ENCODE measurements at regions not wholly inside any gene's neighbourhood (a gene's known extent, or its start where the extent isn't known, plus 50 kb on each side); places are given as distances from the start of the nearest gene placed in this dataset.

DNA sequence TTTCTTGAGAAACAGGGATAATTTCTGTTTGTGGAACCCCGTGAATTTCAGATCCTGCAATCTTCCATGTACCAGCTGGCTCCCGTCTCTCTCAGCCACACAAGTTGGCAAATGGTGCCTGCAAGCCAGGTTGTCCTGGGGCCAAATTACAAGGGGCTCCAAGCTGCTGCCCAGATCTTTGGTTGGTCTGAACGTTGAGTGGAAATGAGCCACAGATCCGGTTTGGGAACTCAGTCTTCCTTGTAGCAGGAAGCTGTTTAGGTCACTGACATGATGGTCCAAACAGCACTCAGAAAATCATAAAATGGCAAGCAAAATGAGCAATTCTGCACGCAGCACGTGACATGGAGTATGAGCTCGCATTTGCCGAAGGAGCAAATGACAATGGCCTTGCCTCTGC is 1496.4 kb downstream of the TBC1D22A start:
- H3K36me3 Mint-ChIP-seq (ENCODE audit: low read depth) = no peaks in the 10 kb centered on the region
- no peak for TF ChIP-seq CREB1 (CRISPR knock-in tag; IDR thresholded peaks at IDR 0.05; ENCODE audit: low read depth)
- TF ChIP-seq, protein P1, sequence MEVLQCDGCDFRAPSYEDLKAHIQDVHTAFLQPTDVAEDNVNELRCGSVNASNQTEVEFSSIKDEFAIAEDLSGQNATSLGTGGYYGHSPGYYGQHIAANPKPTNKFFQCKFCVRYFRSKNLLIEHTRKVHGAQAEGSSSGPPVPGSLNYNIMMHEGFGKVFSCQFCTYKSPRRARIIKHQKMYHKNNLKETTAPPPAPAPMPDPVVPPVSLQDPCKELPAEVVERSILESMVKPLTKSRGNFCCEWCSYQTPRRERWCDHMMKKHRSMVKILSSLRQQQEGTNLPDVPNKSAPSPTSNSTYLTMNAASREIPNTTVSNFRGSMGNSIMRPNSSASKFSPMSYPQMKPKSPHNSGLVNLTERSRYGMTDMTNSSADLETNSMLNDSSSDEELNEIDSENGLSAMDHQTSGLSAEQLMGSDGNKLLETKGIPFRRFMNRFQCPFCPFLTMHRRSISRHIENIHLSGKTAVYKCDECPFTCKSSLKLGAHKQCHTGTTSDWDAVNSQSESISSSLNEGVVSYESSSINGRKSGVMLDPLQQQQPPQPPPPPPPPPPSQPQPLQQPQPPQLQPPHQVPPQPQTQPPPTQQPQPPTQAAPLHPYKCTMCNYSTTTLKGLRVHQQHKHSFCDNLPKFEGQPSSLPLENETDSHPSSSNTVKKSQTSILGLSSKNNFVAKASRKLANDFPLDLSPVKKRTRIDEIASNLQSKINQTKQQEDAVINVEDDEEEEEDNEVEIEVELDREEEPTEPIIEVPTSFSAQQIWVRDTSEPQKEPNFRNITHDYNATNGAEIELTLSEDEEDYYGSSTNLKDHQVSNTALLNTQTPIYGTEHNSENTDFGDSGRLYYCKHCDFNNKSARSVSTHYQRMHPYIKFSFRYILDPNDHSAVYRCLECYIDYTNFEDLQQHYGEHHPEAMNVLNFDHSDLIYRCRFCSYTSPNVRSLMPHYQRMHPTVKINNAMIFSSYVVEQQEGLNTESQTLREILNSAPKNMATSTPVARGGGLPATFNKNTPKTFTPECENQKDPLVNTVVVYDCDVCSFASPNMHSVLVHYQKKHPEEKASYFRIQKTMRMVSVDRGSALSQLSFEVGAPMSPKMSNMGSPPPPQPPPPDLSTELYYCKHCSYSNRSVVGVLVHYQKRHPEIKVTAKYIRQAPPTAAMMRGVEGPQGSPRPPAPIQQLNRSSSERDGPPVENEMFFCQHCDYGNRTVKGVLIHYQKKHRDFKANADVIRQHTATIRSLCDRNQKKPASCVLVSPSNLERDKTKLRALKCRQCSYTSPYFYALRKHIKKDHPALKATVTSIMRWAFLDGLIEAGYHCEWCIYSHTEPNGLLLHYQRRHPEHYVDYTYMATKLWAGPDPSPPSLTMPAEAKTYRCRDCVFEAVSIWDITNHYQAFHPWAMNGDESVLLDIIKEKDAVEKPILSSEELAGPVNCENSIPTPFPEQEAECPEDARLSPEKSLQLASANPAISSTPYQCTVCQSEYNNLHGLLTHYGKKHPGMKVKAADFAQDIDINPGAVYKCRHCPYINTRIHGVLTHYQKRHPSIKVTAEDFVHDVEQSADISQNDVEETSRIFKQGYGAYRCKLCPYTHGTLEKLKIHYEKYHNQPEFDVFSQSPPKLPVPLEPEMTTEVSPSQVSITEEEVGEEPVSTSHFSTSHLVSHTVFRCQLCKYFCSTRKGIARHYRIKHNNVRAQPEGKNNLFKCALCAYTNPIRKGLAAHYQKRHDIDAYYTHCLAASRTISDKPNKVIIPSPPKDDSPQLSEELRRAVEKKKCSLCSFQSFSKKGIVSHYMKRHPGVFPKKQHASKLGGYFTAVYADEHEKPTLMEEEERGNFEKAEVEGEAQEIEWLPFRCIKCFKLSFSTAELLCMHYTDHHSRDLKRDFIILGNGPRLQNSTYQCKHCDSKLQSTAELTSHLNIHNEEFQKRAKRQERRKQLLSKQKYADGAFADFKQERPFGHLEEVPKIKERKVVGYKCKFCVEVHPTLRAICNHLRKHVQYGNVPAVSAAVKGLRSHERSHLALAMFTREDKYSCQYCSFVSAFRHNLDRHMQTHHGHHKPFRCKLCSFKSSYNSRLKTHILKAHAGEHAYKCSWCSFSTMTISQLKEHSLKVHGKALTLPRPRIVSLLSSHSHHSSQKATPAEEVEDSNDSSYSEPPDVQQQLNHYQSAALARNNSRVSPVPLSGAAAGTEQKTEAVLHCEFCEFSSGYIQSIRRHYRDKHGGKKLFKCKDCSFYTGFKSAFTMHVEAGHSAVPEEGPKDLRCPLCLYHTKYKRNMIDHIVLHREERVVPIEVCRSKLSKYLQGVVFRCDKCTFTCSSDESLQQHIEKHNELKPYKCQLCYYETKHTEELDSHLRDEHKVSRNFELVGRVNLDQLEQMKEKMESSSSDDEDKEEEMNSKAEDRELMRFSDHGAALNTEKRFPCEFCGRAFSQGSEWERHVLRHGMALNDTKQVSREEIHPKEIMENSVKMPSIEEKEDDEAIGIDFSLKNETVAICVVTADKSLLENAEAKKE (CRISPR knock-in tag; IDR thresholded peaks at IDR 0.05) = no peak
- no peak for TF ChIP-seq NANOG (IDR thresholded peaks at IDR 0.05; ENCODE audit: borderline replicate concordance)
- TF ChIP-seq, protein P2, sequence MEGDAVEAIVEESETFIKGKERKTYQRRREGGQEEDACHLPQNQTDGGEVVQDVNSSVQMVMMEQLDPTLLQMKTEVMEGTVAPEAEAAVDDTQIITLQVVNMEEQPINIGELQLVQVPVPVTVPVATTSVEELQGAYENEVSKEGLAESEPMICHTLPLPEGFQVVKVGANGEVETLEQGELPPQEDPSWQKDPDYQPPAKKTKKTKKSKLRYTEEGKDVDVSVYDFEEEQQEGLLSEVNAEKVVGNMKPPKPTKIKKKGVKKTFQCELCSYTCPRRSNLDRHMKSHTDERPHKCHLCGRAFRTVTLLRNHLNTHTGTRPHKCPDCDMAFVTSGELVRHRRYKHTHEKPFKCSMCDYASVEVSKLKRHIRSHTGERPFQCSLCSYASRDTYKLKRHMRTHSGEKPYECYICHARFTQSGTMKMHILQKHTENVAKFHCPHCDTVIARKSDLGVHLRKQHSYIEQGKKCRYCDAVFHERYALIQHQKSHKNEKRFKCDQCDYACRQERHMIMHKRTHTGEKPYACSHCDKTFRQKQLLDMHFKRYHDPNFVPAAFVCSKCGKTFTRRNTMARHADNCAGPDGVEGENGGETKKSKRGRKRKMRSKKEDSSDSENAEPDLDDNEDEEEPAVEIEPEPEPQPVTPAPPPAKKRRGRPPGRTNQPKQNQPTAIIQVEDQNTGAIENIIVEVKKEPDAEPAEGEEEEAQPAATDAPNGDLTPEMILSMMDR (conservative IDR thresholded peaks at IDR 0.05; ENCODE audit: low read depth in 2 of 2) = no peak
- TF ChIP-seq, protein P3, sequence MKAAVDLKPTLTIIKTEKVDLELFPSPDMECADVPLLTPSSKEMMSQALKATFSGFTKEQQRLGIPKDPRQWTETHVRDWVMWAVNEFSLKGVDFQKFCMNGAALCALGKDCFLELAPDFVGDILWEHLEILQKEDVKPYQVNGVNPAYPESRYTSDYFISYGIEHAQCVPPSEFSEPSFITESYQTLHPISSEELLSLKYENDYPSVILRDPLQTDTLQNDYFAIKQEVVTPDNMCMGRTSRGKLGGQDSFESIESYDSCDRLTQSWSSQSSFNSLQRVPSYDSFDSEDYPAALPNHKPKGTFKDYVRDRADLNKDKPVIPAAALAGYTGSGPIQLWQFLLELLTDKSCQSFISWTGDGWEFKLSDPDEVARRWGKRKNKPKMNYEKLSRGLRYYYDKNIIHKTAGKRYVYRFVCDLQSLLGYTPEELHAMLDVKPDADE (IDR thresholded peaks at IDR 0.05) = no peak
- no peak for TF ChIP-seq STAT1 (IDR thresholded peaks at IDR 0.05; ENCODE audit: unreplicated experiment)
- TF ChIP-seq POLR2AphosphoS5 (IDR thresholded peaks at IDR 0.05; ENCODE audit: low read depth) = no peak
- TF ChIP-seq EZH2 (IDR thresholded peaks at IDR 0.05; ENCODE audit: low read depth, unreplicated experiment) = no peak
- TF ChIP-seq, protein P4, sequence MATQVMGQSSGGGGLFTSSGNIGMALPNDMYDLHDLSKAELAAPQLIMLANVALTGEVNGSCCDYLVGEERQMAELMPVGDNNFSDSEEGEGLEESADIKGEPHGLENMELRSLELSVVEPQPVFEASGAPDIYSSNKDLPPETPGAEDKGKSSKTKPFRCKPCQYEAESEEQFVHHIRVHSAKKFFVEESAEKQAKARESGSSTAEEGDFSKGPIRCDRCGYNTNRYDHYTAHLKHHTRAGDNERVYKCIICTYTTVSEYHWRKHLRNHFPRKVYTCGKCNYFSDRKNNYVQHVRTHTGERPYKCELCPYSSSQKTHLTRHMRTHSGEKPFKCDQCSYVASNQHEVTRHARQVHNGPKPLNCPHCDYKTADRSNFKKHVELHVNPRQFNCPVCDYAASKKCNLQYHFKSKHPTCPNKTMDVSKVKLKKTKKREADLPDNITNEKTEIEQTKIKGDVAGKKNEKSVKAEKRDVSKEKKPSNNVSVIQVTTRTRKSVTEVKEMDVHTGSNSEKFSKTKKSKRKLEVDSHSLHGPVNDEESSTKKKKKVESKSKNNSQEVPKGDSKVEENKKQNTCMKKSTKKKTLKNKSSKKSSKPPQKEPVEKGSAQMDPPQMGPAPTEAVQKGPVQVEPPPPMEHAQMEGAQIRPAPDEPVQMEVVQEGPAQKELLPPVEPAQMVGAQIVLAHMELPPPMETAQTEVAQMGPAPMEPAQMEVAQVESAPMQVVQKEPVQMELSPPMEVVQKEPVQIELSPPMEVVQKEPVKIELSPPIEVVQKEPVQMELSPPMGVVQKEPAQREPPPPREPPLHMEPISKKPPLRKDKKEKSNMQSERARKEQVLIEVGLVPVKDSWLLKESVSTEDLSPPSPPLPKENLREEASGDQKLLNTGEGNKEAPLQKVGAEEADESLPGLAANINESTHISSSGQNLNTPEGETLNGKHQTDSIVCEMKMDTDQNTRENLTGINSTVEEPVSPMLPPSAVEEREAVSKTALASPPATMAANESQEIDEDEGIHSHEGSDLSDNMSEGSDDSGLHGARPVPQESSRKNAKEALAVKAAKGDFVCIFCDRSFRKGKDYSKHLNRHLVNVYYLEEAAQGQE (IDR thresholded peaks at IDR 0.05; ENCODE audit: unreplicated experiment) = no peak
- no peak for TF ChIP-seq ZNF114 (CRISPR knock-in tag; IDR thresholded peaks at IDR 0.05)
- TF ChIP-seq JUNB (IDR thresholded peaks at IDR 0.05; ENCODE audit: unreplicated experiment) = no peak
- TF ChIP-seq EZH2phosphoT487 (IDR thresholded peaks at IDR 0.05; ENCODE audit: unreplicated experiment) = no peak
- no peak for TF ChIP-seq ZNF331 (CRISPR knock-in tag; IDR thresholded peaks at IDR 0.05; ENCODE audit: low read depth)

More for the DNA sequence above, 1496.4 kb downstream of the TBC1D22A start:
- H3K27me3 Mint-ChIP-seq (ENCODE audit: insufficient read depth, low read depth, poor library complexity) = peaks cover 8% of the 10 kb centered on the region
- Histone ChIP-seq H3K9me2 (ENCODE audit: insufficient read depth) (no peaks in the 10 kb centered on the region), H3K27ac (ENCODE audit: low read depth) (no peak overlapping the region), H3K36me3 (ENCODE audit: insufficient read depth) (no peaks in the 10 kb centered on the region), H3K27me3 (ENCODE audit: insufficient read depth) (no peaks in the 10 kb centered on the region), H4K20me1 (replicated peaks; ENCODE audit: insufficient read depth) (no peaks in the 10 kb centered on the region), H3K4me3 (no peak overlapping the region), H3K4me2 (no peak overlapping the region), H3F3A (replicated peaks; ENCODE audit: low read depth) (no peaks in the 10 kb centered on the region), H3K4me1 (ENCODE audit: insufficient read depth) (0 out of 2 replicates have a peak, but pooled peaks cover 4% of the 10 kb centered on the region), H3K79me2 (replicated peaks; ENCODE audit: insufficient read depth) (no peaks in the 10 kb centered on the region), H2AFZ (no peak overlapping the region)
- H3K4me1 Mint-ChIP-seq = peaks cover 16% of the 10 kb centered on the region
- no peak overlapping the region for H3K27ac Mint-ChIP-seq
- DNase-seq (ENCODE audit: low spot score) (no peak), ATAC-seq (no peak)
- H3K9me3 Mint-ChIP-seq = no peaks in the 10 kb centered on the region; the same call in 2 of the 3 replicates
- no peak overlapping the region for H3K4me3 Mint-ChIP-seq

All from GM23338 (cell line).